Esophagus squamous epithelium (tissue), 5 donors: ENCODE measurements at regions not wholly inside any gene's neighbourhood (a gene's known extent, or its start where the extent isn't known, plus 50 kb on each side); places are given as distances from the start of the nearest gene placed in this dataset.
"Not testable (repeated sequence)": the region's sequence is repeated elsewhere in the genome, so short reads cannot be mapped to it uniquely, and the experiment has no call there.

Source experiments
- DNase-seq: peaks from one replicate; lab custom pipeline; 2025; lab: John Stamatoyannopoulos, UW
- H3K27ac ChIP-seq, 4 donors: fragments of 200-600 bp; sonication (generic); one replicate each; pipeline ENCODE4 v1.5.1; 2016 to 2019; ENCODE audit warnings: mild to moderate bottlenecking in 1 of 4
- H3K27me3 ChIP-seq, 4 donors: fragments of 200-600 bp; sonication (generic); 1 replicate in 3 of 4; 2 replicates in 1 of 4; pipeline versions ENCODE4 v1.5.1 to v1.6.0; 2017 to 2021; ENCODE audit warnings: antibody characterized with exemption in 1 of 4
- H3K36me3 ChIP-seq, 3 donors: fragments of 200-600 bp; sonication (generic); one replicate each; pipeline ENCODE4 v1.5.1; 2016 to 2019
- H3K4me1 ChIP-seq, 3 donors: fragments of 200-600 bp; sonication (generic); one replicate each; pipeline ENCODE4 v1.5.1; 2017 to 2019
- H3K4me3 ChIP-seq, 4 donors: fragments of 200-600 bp; sonication (generic); 1 replicate in 3 of 4; 2 replicates in 1 of 4; pipeline ENCODE4 v1.5.1; 2016 to 2019; ENCODE audit warnings: mild to moderate bottlenecking in 2 of 4, moderate library complexity in 1 of 4
- H3K9me3 ChIP-seq, 3 donors: fragments of 200-600 bp; sonication (generic); one replicate each; pipeline ENCODE4 v1.5.1; 2016 to 2019
- CTCF ChIP-seq, 6 experiments: fragments of 450-650 bp in 4 of 6; fragments of 200-600 bp in 2 of 6; sonication (generic) in 2 of 6; IDR thresholded peaks; one replicate each; pipeline ENCODE4 v1.5.1; 2016 to 2019; ENCODE audit warnings: antibody characterized with exemption in 6 of 6, mild to moderate bottlenecking in 4 of 6, moderate library complexity in 4 of 6
- POLR2A ChIP-seq, 4 donors: fragments of 450-650 bp; IDR thresholded peaks; one replicate each; pipeline ENCODE4 v1.6.1; 2017; ENCODE audit warnings: antibody characterized with exemption in 4 of 4, mild to moderate bottlenecking in 4 of 4, moderate library complexity in 3 of 4
- WGBS, 2 donors: methylation state at CpG; one replicate each; pipeline ENCODE4 v1.1.5; 2018; 5-methylcytosine and 5-hydroxymethylcytosine counted together
- intact Hi-C: fragments of 100-400 bp; cut with DNase I; formaldehyde crosslinking; loops from one replicate; pipeline ENCODE4 v1.15.0; 2022
- donor health status: DM: yes; HTN: yes; CAD: no.

- no peak overlapping the region for H3K27ac ChIP-seq
- TF ChIP-seq POLR2A (IDR thresholded peaks at IDR 0.05) (no peak), CTCF (IDR thresholded peaks at IDR 0.05) (no peak)
- DNase-seq = no peak
- H3K36me3 ChIP-seq = no peaks in the 10 kb centered on the region
- no peaks in the 10 kb centered on the region for H3K9me3 ChIP-seq
- peaks cover 0 to 8% (median 0%) of the 10 kb centered on the region in 4 donors for H3K27me3 ChIP-seq
- H3K4me3 ChIP-seq = no peak overlapping the region
- intact Hi-C loops = no loop called here
- no peaks in the 10 kb centered on the region for H3K4me1 ChIP-seq
- WGBS, 2 donors = 60 to 65% methylated on average over 5 of the region's 5 CpGs
These were observed 80.0 kb upstream of the RPH3A start for GRCh38 chr12:112711507-112711906.

- WGBS, 2 donors = 71% methylated on average over 2 of the region's 2 CpGs; no CpG with 5 or more reads in 1 of the 2 donors
- DNase-seq, H3K27me3 ChIP-seq, H3K4me3 ChIP-seq, intact Hi-C loops, H3K36me3 ChIP-seq, H3K9me3 ChIP-seq, H3K27ac ChIP-seq, H3K4me1 ChIP-seq: not testable (repeated sequence)
These were observed 78.8 kb upstream of the RPH3A start for GRCh38 chr12:112712751-112713150.

- no peak for DNase-seq
- 47 to 52% methylated on average over 2 of the region's 2 CpGs for WGBS, 2 donors
These were observed 78.1 kb upstream of the RPH3A start for GRCh38 chr12:112713471-112713870.

GRCh38 chr12:112714166-112714710, 77.3 kb upstream of the RPH3A start:
- TF ChIP-seq CTCF (IDR thresholded peaks at IDR 0.05) = no peak
- TF ChIP-seq POLR2A (IDR thresholded peaks at IDR 0.05) = no peak
- no peak for DNase-seq
- intact Hi-C loops = no loop called here
- Histone ChIP-seq H3K36me3 (no peaks in the 10 kb centered on the region), H3K4me1 (no peaks in the 10 kb centered on the region), H3K9me3 (no peaks in the 10 kb centered on the region), H3K4me3 (no peak overlapping the region), H3K27me3 (peaks cover 0 to 20% (median 0%) of the 10 kb centered on the region in 4 donors), H3K27ac (no peak overlapping the region)
- 64 to 74% methylated on average over 7 to 8 of the region's 8 CpGs for WGBS, 2 donors

More at GRCh38 chr12:112713471-112713870, 78.1 kb upstream of the RPH3A start:
- Histone ChIP-seq H3K27ac (no peak overlapping the region), H3K4me1 (no peaks in the 10 kb centered on the region), H3K4me3 (no peak overlapping the region), H3K27me3 (peaks cover 0 to 15% (median 0%) of the 10 kb centered on the region in 4 donors), H3K36me3 (no peaks in the 10 kb centered on the region), H3K9me3 (no peaks in the 10 kb centered on the region)
- intact Hi-C loops = no loop called here
- TF ChIP-seq CTCF (IDR thresholded peaks at IDR 0.05) (no peak), POLR2A (IDR thresholded peaks at IDR 0.05) (no peak)

GRCh38 chr12:112716099-112717093, 75.2 kb upstream of the RPH3A start:
- 63 to 69% methylated on average over 11 of the region's 11 CpGs for WGBS, 2 donors
- intact Hi-C loops = no loop called here
- Histone ChIP-seq H3K9me3 (no peaks in the 10 kb centered on the region), H3K4me3 (no peak overlapping the region), H3K36me3 (no peaks in the 10 kb centered on the region), H3K4me1 (no peaks in the 10 kb centered on the region), H3K27ac (no peak overlapping the region), H3K27me3 (peaks cover 0 to 21% (median 0%) of the 10 kb centered on the region in 4 donors)
- no peak for DNase-seq
- TF ChIP-seq CTCF (IDR thresholded peaks at IDR 0.05) = no peak
- no peak for TF ChIP-seq POLR2A (IDR thresholded peaks at IDR 0.05)
